Esophagus muscularis mucosa (tissue), 4 donors: ENCODE measurements at regions not wholly inside any gene's neighbourhood (a gene's known extent, or its start where the extent isn't known, plus 50 kb on each side); places are given as distances from the start of the nearest gene placed in this dataset.

Experiments
- CTCF ChIP-seq, 3 experiments: fragments of 200-600 bp in 2 of 3; fragments of 450-650 bp in 1 of 3; sonication (generic) in 2 of 3; IDR thresholded peaks; one replicate each; pipeline ENCODE4 v1.5.1; 2017 to 2019; ENCODE audit warnings: antibody characterized with exemption in 3 of 3, mild to moderate bottlenecking in 2 of 3, moderate library complexity in 1 of 3
- EP300 ChIP-seq: sonication (generic); formaldehyde crosslinking; IDR thresholded peaks from one replicate; pipeline ENCODE4 v1.6.1; 2017; ENCODE audit warnings: antibody characterized with exemption
- POLR2A ChIP-seq: fragments of 450-650 bp; IDR thresholded peaks from one replicate; pipeline ENCODE4 v1.6.1; 2017; ENCODE audit warnings: antibody characterized with exemption, moderate library complexity, mild to moderate bottlenecking, low read depth
- POLR2AphosphoS5 ChIP-seq, 2 donors: sonication (generic); formaldehyde crosslinking; IDR thresholded peaks; one replicate each; pipeline ENCODE4 v1.6.1; 2017; ENCODE audit warnings: antibody characterized with exemption in 2 of 2

- TF ChIP-seq POLR2AphosphoS5 (IDR thresholded peaks at IDR 0.05) (no peak), POLR2A (no peak), CTCF (IDR thresholded peaks at IDR 0.05) (no peak), EP300 (no peak)
Measured at GRCh38 chrX:43279341-43279808, 376.7 kb upstream of the MAOA start.
